Fibroblast of lung (primary cell): ENCODE measurements at regions not wholly inside any gene's neighbourhood (a gene's known extent, or its start where the extent isn't known, plus 50 kb on each side); places are given as distances from the start of the nearest gene placed in this dataset.

Experiments used
- DNase-seq, 2 donors: peaks; one replicate each; pipeline versions ENCODE4 v3.0.0 to v3.0.0-alpha.2; 2010; ENCODE audit warnings: low read depth in 2 of 2
- H2AFZ ChIP-seq: 2 replicates; pipeline ENCODE4 v1.5.1; 2012; ENCODE audit warnings: low read length, control low read depth, inconsistent platforms
- H3K27ac ChIP-seq: 2 replicates; pipeline ENCODE4 v1.5.1; 2011; ENCODE audit warnings: low read length, control low read depth; ENCODE audit not compliant: insufficient read depth
- H3K27me3 ChIP-seq: 2 replicates; pipeline ENCODE4 v1.5.1; 2011; ENCODE audit warnings: mild to moderate bottlenecking, low read length; ENCODE audit not compliant: control insufficient read depth, insufficient read depth
- H3K36me3 ChIP-seq: 2 replicates; pipeline ENCODE4 v1.5.1; 2011; ENCODE audit warnings: low read length; ENCODE audit not compliant: control insufficient read depth, insufficient read depth
- H3K4me1 ChIP-seq: 2 replicates; pipeline ENCODE4 v1.5.1; 2011; ENCODE audit warnings: low read length; ENCODE audit not compliant: control insufficient read depth, insufficient read depth; ENCODE audit errors: extremely low read depth
- H3K4me2 ChIP-seq: 2 replicates; pipeline ENCODE4 v1.5.1; 2011; ENCODE audit warnings: low read length, control low read depth; ENCODE audit not compliant: insufficient read depth; ENCODE audit errors: extremely low read depth
- H3K4me3 ChIP-seq, 4 experiments: fragments of 200-600 bp in 1 of 4; sonication (generic) in 1 of 4; replicated peaks in 1 of 4; 2 replicates each; pipeline ENCODE4 v1.5.1; 2011 to 2016; ENCODE audit warnings: low read length in 4 of 4, low read depth in 3 of 4, mild to moderate bottlenecking in 3 of 4, control low read depth in 2 of 4, inconsistent platforms in 1 of 4, mixed read lengths in 1 of 4; ENCODE audit not compliant: insufficient read depth in 1 of 4; ENCODE audit errors: control extremely low read depth in 1 of 4
- H3K79me2 ChIP-seq: 2 replicates; pipeline ENCODE4 v1.5.1; 2012; ENCODE audit warnings: mild to moderate bottlenecking, low read length, inconsistent platforms; ENCODE audit not compliant: control insufficient read depth, insufficient read depth
- H3K9ac ChIP-seq: 2 replicates; pipeline ENCODE4 v1.5.1; 2011; ENCODE audit warnings: mild to moderate bottlenecking, low read length, control low read depth; ENCODE audit not compliant: insufficient read depth
- H3K9me3 ChIP-seq: 2 replicates; pipeline ENCODE4 v1.5.1; 2012; ENCODE audit warnings: low read depth, low read length; ENCODE audit not compliant: control insufficient read depth, insufficient read depth
- H4K20me1 ChIP-seq: 2 replicates; pipeline ENCODE4 v1.5.1; 2011; ENCODE audit warnings: low read length; ENCODE audit not compliant: control insufficient read depth, insufficient read depth; ENCODE audit errors: extremely low read depth
- CTCF ChIP-seq, 2 donors: IDR thresholded peaks in 1 of 2; conservative IDR thresholded peaks in 1 of 2; 1 replicate in 1 of 2; 2 replicates in 1 of 2; pipeline ENCODE4 v1.5.1; 2011 to 2012; ENCODE audit warnings: low read length in 2 of 2, control low read depth in 1 of 2, inconsistent platforms in 1 of 2, low read depth in 1 of 2, mild to moderate bottlenecking in 1 of 2
- EZH2 ChIP-seq: IDR thresholded peaks from 2 replicates; pipeline ENCODE4 v1.5.1; 2012; ENCODE audit warnings: low read length, control low read depth, mild to moderate bottlenecking; ENCODE audit errors: missing control alignments

GRCh38 chr2:8427211-8427610 lies 254.6 kb upstream of the ID2 start:
- H4K20me1 ChIP-seq, result no peaks in the 10 kb centered on the region
- no peak for DNase-seq

DNA sequence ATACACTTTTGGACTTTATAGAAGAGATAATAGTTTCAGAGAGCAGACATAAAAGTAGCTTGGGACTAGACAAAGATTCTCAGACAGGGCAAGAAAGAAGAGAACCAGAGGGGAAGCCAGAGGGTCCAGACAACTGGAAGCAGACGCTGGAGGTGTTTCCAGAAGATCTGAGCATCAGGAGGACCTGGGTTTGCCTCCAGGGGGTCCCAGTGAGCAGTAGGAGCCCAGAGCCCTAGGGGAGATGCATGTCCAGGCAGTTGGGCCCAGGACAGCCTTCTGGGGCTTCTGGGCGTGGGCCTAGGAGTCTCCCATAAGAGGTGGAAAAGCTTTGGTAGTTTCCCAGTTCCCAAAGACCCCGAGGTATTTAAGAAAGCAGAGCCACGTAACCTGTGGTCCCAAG lies 251.2 kb upstream of the ID2 start:
- H3K4me2 ChIP-seq, result no peak overlapping the region
- H3K27me3 ChIP-seq, result no peaks in the 10 kb centered on the region
- H3K4me3 ChIP-seq, result no peak overlapping the region
- no peaks in the 10 kb centered on the region for H3K9me3 ChIP-seq
- no peak overlapping the region for H3K9ac ChIP-seq
- no peaks in the 10 kb centered on the region for H3K4me1 ChIP-seq
- no peak overlapping the region for H3K27ac ChIP-seq
- H3K36me3 ChIP-seq, result no peaks in the 10 kb centered on the region
- no peaks in the 10 kb centered on the region for H3K79me2 ChIP-seq
- H2AFZ ChIP-seq, result no peak overlapping the region
- H4K20me1 ChIP-seq, result no peaks in the 10 kb centered on the region
- no peak for DNase-seq
- TF ChIP-seq EZH2 (no peak), CTCF (conservative IDR thresholded peaks at IDR 0.05 in 1 of 2, IDR thresholded peaks at IDR 0.05 in 1 of 2; ENCODE audit: low read depth in 1 of 2, low read length in 2 of 2) (no peak)

More at GRCh38 chr2:8427211-8427610, 254.6 kb upstream of the ID2 start:
- no peaks in the 10 kb centered on the region for H3K9me3 ChIP-seq
- no peak overlapping the region for H3K4me2 ChIP-seq
- no peak overlapping the region for H3K9ac ChIP-seq
- H3K79me2 ChIP-seq, result no peaks in the 10 kb centered on the region
- H3K27me3 ChIP-seq, result no peaks in the 10 kb centered on the region
- H3K4me1 ChIP-seq, result no peaks in the 10 kb centered on the region
- H2AFZ ChIP-seq, result no peak overlapping the region
- H3K27ac ChIP-seq, result no peak overlapping the region
- no peak overlapping the region for H3K4me3 ChIP-seq
- TF ChIP-seq CTCF (conservative IDR thresholded peaks at IDR 0.05 in 1 of 2, IDR thresholded peaks at IDR 0.05 in 1 of 2; ENCODE audit: low read depth in 1 of 2, low read length in 2 of 2) (no peak), EZH2 (no peak)
- no peaks in the 10 kb centered on the region for H3K36me3 ChIP-seq

DNA sequence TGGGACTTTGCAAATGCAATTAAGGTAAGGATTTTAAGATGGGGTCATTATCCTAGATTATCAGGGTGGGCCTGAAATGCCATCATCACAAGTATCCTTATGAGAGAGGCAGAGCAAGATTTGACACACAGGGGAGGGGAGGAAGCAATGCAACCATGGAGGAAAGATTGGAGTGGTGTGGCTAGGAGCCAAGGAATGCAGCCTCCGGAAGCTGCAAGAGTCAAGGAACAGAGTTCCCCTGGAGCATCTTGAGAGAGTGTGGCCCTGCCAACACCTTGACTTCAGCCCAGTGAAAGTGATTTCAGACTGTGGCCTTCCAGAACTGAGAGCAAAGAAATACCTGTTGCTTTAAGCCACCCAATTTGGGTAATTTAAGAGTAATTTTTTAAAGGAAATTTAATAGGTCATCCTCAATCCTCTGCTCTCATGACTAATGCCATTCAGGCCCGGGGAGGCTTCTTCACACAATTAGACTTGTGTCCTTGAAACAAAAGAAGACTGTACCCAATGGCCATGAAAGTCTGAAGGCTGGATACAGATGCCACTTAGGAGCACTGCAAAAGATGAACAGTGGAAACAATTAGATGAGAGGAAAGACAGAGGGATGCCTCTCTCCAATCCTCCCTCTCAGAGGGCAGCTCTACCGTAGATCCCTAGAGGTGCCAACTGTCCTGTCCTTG lies 250.3 kb upstream of the ID2 start:
- H4K20me1 ChIP-seq, result no peaks in the 10 kb centered on the region

More for the DNA sequence above, 250.3 kb upstream of the ID2 start:
- Histone ChIP-seq H3K4me2 (no peak overlapping the region), H3K4me1 (no peaks in the 10 kb centered on the region), H3K36me3 (no peaks in the 10 kb centered on the region), H3K27ac (no peak overlapping the region), H3K9me3 (no peaks in the 10 kb centered on the region), H3K27me3 (no peaks in the 10 kb centered on the region), H3K79me2 (no peaks in the 10 kb centered on the region), H3K4me3 (no peak overlapping the region), H3K9ac (no peak overlapping the region), H2AFZ (no peak overlapping the region)
- TF ChIP-seq CTCF (conservative IDR thresholded peaks at IDR 0.05 in 1 of 2, IDR thresholded peaks at IDR 0.05 in 1 of 2; ENCODE audit: low read depth in 1 of 2, low read length in 2 of 2) (no peak), EZH2 (no peak)
- peak in 1 of 2 donors; percentile 38 for DNase-seq
